AG10803 (cell line): ENCODE measurements at regions not wholly inside any gene's neighbourhood (a gene's known extent, or its start where the extent isn't known, plus 50 kb on each side); places are given as distances from the start of the nearest gene placed in this dataset.

Experiments used
- DNase-seq: peaks from one replicate; pipeline ENCODE4 v3.0.0; 2010; ENCODE audit warnings: low read depth
- H3K4me3 ChIP-seq: 2 replicates; pipeline ENCODE4 v1.5.1; 2011; ENCODE audit warnings: mild to moderate bottlenecking, low read length, control low read depth
- TF ChIP-seq, protein P1 (sequence below): conservative IDR thresholded peaks from 2 replicates; pipeline ENCODE4 v1.5.1; 2011; ENCODE audit warnings: mild to moderate bottlenecking, low read length, control low read depth, inconsistent platforms

DNA sequence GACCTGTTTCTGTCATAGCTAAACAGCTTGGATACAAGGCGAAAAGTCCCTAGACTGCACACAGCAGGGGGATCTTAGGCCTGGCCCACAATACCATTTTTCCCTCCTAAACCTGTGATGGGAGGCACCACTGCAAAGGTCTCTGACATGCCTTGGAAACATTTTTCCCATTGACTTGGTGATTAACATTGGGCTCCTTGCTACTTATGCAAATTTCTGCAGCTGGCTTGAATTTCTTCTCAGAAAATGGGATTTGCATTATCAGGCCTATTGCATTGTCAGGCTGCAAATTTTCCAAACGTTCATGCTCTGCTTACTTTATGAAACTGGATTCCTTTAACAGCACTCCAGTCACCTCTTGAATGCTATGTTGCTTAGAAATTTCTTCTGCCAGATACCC lies 136.2 kb upstream of the TSHZ3 start:
- no peak overlapping the region for H3K4me3 ChIP-seq
- DNase-seq, result no peak
- TF ChIP-seq, protein P1, sequence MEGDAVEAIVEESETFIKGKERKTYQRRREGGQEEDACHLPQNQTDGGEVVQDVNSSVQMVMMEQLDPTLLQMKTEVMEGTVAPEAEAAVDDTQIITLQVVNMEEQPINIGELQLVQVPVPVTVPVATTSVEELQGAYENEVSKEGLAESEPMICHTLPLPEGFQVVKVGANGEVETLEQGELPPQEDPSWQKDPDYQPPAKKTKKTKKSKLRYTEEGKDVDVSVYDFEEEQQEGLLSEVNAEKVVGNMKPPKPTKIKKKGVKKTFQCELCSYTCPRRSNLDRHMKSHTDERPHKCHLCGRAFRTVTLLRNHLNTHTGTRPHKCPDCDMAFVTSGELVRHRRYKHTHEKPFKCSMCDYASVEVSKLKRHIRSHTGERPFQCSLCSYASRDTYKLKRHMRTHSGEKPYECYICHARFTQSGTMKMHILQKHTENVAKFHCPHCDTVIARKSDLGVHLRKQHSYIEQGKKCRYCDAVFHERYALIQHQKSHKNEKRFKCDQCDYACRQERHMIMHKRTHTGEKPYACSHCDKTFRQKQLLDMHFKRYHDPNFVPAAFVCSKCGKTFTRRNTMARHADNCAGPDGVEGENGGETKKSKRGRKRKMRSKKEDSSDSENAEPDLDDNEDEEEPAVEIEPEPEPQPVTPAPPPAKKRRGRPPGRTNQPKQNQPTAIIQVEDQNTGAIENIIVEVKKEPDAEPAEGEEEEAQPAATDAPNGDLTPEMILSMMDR, result no peak

DNA sequence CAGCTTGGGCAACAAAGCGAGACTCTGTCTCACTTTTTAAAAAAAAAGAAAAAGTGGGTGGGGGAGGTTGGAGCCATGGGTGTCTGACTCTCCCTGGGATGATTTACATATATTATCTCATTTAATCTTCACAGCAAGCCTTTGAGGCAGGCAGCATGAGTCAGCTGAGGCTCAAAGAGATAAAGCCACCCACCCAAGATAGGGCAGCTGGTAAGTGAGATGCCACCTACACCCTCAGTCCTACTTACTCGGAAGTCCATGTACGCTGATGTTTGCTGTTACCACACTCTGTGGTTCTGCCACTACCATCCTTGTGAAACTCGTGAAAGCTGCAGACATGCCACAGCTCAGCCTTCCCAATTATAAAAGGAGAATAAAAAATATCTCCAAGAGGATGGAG lies 142.0 kb upstream of the TSHZ3 start:
- DNase-seq, result no peak
- H3K4me3 ChIP-seq, result no peak overlapping the region
- TF ChIP-seq, protein P1, result no peak

DNA sequence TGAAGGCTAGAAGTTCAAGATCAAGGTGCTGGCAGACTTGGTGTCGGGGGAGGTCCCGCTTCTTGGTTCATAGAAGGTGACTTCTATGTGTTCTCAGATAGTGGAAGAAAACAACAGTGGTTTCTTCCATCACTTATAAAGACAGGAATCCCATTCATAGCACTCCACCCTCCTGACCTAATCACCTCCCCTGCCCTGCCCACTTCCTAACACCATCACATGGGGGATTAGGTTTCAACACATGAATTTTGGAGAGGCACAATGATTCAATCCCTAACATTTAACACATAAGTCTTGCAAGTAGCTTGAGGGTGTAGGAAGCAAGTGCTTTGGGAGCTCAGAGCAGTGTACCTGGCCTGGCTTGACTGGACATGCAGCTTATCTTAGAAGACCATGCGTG lies 142.8 kb upstream of the TSHZ3 start:
- H3K4me3 ChIP-seq, result no peak overlapping the region
- TF ChIP-seq, protein P1, result no peak
- no peak for DNase-seq

DNA sequence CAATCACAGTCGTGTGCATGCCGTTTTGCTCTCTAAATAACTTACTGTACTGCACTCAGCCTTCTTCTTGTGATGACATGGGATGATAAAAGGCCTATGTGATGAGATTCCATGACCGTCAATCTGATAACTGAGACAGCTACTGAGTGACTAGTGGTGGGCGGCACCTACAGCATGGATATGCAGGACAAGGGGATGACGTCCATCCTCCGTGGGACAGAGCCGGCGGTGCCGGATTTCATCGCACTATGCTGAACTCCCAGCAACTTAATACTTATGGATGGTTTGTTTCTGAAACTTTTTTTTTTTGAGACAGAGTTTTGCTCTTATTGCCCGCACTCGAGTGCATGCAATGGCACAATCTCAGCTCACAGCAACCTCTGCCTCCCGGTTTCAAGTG lies 146.8 kb upstream of the TSHZ3 start:
- TF ChIP-seq, protein P1, result no peak
- no peak for DNase-seq
- H3K4me3 ChIP-seq, result no peak overlapping the region

DNA sequence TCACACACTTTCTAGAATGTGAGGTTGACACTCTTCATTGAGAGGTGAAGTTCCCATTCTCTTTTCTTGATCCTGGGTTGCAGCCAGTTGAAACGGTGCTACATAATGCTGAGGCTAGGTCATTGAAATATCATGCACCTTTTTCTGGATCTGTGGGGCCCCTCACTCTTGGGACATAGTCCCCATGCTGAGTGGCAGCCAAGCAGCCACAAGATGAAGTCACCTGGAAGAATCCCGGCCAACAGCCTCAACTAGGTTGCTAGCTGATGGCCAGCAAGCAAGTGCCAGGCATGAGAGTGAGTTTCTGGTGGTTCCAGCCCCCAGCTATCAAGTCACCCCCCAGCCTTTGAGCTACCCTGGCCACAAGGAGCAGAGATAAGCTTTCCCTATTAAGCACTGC lies 148.5 kb upstream of the TSHZ3 start:
- no peak for DNase-seq
- no peak overlapping the region for H3K4me3 ChIP-seq
- TF ChIP-seq, protein P1, result no peak

DNA sequence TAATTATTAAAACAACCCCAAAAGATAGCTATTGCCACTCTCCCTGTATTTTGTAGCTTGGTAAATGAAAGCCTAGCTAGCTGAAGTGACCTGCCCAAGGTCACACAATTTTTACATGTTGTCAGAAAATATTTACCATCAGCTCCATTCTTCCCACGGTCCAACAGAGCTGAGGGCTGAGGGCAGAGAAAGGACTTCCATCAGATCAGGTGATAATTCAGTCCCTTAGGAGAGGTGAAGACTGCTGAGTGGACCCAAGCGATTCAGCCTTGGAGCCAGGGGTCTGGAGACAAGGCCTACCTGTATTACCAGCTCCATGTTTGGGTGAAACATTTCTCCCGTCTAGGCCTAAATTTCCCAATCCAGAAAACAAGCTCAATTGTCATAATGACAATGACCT lies 149.5 kb upstream of the TSHZ3 start:
- TF ChIP-seq, protein P1, result no peak
- DNase-seq, result no peak
- H3K4me3 ChIP-seq, result no peak overlapping the region

DNA sequence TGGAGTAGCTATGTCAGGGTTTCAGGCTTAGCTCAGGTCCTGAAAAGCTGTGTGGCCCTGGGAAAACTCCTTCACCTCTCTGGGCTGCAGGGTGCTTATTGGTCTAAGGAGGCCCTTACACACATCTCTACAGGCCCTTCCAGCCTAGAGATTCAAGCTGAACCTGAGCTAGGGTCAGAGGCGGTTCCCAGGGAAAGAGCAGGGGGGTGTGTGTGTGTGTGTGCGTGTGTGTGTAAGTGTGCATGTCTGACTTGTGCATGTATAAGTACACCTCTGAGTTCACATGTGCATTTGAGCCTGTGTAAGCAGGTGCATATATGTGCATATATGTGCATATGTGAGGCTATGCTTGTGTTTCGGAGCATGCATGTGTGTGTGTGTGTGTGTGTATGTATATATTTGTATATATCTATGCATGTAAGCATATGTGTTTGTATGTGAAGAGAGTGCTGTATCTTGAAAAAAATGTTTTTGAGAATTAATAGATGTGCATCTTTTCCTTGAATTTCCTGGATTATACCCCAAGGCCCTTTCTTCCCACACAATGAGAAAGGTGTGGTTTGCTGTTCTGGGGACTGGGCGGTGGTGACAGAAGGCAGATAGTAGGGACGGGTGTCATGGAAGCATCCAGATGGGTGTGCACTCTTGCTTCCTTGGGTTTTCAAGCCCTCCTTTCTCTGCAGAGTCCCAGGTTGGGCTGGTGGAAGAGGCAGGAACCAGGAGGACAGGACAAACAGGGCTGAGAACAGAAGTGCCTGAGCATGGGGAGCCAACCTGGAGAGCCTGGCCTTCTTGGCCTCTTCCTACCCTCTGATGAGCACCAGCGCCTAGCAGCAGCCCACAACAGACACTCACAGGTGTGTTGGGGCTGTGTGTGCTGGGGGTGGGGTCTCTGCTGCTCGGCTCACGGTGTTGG lies 150.3 kb upstream of the TSHZ3 start:
- DNase-seq, result no peak
- H3K4me3 ChIP-seq, result no peak overlapping the region
- TF ChIP-seq, protein P1, result no peak
